Right renal pelvis (tissue), 4 donors: ENCODE measurements at regions not wholly inside any gene's neighbourhood (a gene's known extent, or its start where the extent isn't known, plus 50 kb on each side); places are given as distances from the start of the nearest gene placed in this dataset.

Experiments
- DNase-seq, 4 donors: peaks; one replicate each; pipeline ENCODE4 v3.0.0-alpha.2; 2013; ENCODE audit warnings: low read depth in 4 of 4, low spot score in 3 of 4, missing footprints in 1 of 4

- no peak for DNase-seq
These were observed 189.9 kb upstream of the RBPJ start for GRCh38 chr4:26130841-26131432.

GRCh38 chr4:26131711-26132110 is 189.1 kb upstream of the RBPJ start:
- no peak for DNase-seq

- no peak for DNase-seq
These were observed 188.0 kb upstream of the RBPJ start for GRCh38 chr4:26132858-26133257.

- no peak for DNase-seq
These were observed 187.0 kb upstream of the RBPJ start for GRCh38 chr4:26133840-26134239.

GRCh38 chr4:26135331-26135730 is 185.5 kb upstream of the RBPJ start:
- DNase-seq = no peak

GRCh38 chr4:26136615-26137014 is 184.2 kb upstream of the RBPJ start:
- DNase-seq = no peak

- no peak for DNase-seq
These were observed 183.5 kb upstream of the RBPJ start for GRCh38 chr4:26137288-26137687.

- DNase-seq = no peak
These were observed 181.4 kb upstream of the RBPJ start for GRCh38 chr4:26139310-26139924.

- no peak for DNase-seq
These were observed 180.5 kb upstream of the RBPJ start for GRCh38 chr4:26140150-26140898.

- peak in 1 of 4 donors; percentile 3 for DNase-seq
These were observed 179.6 kb upstream of the RBPJ start for GRCh38 chr4:26141051-26141721.

GRCh38 chr4:26141911-26142638 is 178.7 kb upstream of the RBPJ start:
- peak in 3 of 4 donors; percentile 4 to 33 (median 14) for DNase-seq

GRCh38 chr4:26144526-26145155 is 176.2 kb upstream of the RBPJ start:
- no peak for DNase-seq

GRCh38 chr4:26145212-26145611 is 175.6 kb upstream of the RBPJ start:
- no peak for DNase-seq

GRCh38 chr4:26148927-26149326 is 171.9 kb upstream of the RBPJ start:
- no peak for DNase-seq

GRCh38 chr4:26150948-26151347 is 169.9 kb upstream of the RBPJ start:
- DNase-seq = no peak

GRCh38 chr4:26151615-26152014 is 169.2 kb upstream of the RBPJ start:
- DNase-seq = no peak

GRCh38 chr4:26152056-26152455 is 168.8 kb upstream of the RBPJ start:
- no peak for DNase-seq

- no peak for DNase-seq
These were observed 163.3 kb upstream of the RBPJ start for GRCh38 chr4:26157541-26157940.

- DNase-seq = no peak
These were observed 160.2 kb upstream of the RBPJ start for GRCh38 chr4:26160591-26160990.
